HepG2 (cell line): ENCODE measurements at regions not wholly inside any gene's neighbourhood (a gene's known extent, or its start where the extent isn't known, plus 50 kb on each side); places are given as distances from the start of the nearest gene placed in this dataset.

Source experiments
- CEBPZ ChIP-seq: IDR thresholded peaks from 2 replicates; pipeline ENCODE4 v1.6.1; 2012; ENCODE audit warnings: low read length, improper control_type of control experiment
- NPAS2 ChIP-seq: sonication (generic); formaldehyde crosslinking; IDR thresholded peaks from 2 replicates; pipeline ENCODE4 v1.8.0; 2022; ENCODE audit warnings: mild to moderate bottlenecking, missing genetic modification reagents, borderline replicate concordance
- POLR2A ChIP-seq, 2 experiments: IDR thresholded peaks; 2 replicates each; pipeline ENCODE4 v1.6.1; 2011; ENCODE audit warnings: low read depth in 2 of 2, low read length in 2 of 2, mild to moderate bottlenecking in 1 of 2, moderate library complexity in 1 of 2; ENCODE audit not compliant: insufficient read depth in 1 of 2
- REST ChIP-seq, 2 experiments: IDR thresholded peaks; 2 replicates each; pipeline ENCODE4 v1.6.1; 2011 to 2012; ENCODE audit warnings: low read length in 2 of 2, borderline replicate concordance in 1 of 2, low read depth in 1 of 2, mild to moderate bottlenecking in 1 of 2, moderate library complexity in 1 of 2
- ZNF780A ChIP-seq: sonication (generic); formaldehyde crosslinking; IDR thresholded peaks from 2 replicates; pipeline ENCODE4 v1.8.0; 2022; ENCODE audit warnings: mild to moderate bottlenecking, missing genetic modification reagents, moderate library complexity

- TF ChIP-seq POLR2A (IDR thresholded peaks at IDR 0.05; ENCODE audit: insufficient read depth in 1 of 2, low read depth in 2 of 2, low read length in 2 of 2) = no peak
- no peak for TF ChIP-seq CEBPZ
- no peak for TF ChIP-seq NPAS2
- no peak for TF ChIP-seq ZNF780A (CRISPR knock-in tag)
- no peak for TF ChIP-seq REST (IDR thresholded peaks at IDR 0.05; ENCODE audit: borderline replicate concordance in 1 of 2, low read depth in 1 of 2, low read length in 2 of 2)
These were observed 50.3 kb upstream of the CDH20 start for GRCh38 chr18:61282926-61283325.
